ENCODE measurements at regions not wholly inside any gene's neighbourhood (a gene's known extent, or its start where the extent isn't known, plus 50 kb on each side); places are given as distances from the start of the nearest gene placed in this dataset.

- TF ChIP-seq, protein P1, sequence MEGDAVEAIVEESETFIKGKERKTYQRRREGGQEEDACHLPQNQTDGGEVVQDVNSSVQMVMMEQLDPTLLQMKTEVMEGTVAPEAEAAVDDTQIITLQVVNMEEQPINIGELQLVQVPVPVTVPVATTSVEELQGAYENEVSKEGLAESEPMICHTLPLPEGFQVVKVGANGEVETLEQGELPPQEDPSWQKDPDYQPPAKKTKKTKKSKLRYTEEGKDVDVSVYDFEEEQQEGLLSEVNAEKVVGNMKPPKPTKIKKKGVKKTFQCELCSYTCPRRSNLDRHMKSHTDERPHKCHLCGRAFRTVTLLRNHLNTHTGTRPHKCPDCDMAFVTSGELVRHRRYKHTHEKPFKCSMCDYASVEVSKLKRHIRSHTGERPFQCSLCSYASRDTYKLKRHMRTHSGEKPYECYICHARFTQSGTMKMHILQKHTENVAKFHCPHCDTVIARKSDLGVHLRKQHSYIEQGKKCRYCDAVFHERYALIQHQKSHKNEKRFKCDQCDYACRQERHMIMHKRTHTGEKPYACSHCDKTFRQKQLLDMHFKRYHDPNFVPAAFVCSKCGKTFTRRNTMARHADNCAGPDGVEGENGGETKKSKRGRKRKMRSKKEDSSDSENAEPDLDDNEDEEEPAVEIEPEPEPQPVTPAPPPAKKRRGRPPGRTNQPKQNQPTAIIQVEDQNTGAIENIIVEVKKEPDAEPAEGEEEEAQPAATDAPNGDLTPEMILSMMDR (IDR thresholded peaks at IDR 0.05; ENCODE audit: low read length) = no peak
- TF ChIP-seq EZH2 (IDR thresholded peaks at IDR 0.05; ENCODE audit: borderline replicate concordance, low read length) = no peak
- no peaks in the 10 kb centered on the region for H3K9me2 ChIP-seq (ENCODE audit: low read depth, low read length)
- H3K79me2 ChIP-seq (ENCODE audit: insufficient read depth, low read length) = no peaks in the 10 kb centered on the region
- H3K27me3 ChIP-seq (ENCODE audit: insufficient read depth, low read length) = no peaks in the 10 kb centered on the region
- H3K36me3 ChIP-seq (ENCODE audit: insufficient read depth, low read length) = no peaks in the 10 kb centered on the region
- no peak overlapping the region for H3K9ac ChIP-seq (ENCODE audit: low read length)
- no peak overlapping the region for H3K4me3 ChIP-seq (ENCODE audit: low read depth, low read length, poor library complexity, severe bottlenecking)
- no peak overlapping the region for H2AFZ ChIP-seq (ENCODE audit: low read length)
- no peaks in the 10 kb centered on the region for H3F3A ChIP-seq (ENCODE audit: insufficient read depth, low read length)
- no peak overlapping the region for H3K4me2 ChIP-seq (ENCODE audit: low read length)
- no peak overlapping the region for H3K27ac ChIP-seq (ENCODE audit: low read depth, low read length, poor library complexity, severe bottlenecking)
- H4K20me1 ChIP-seq (ENCODE audit: insufficient read depth, low read length) = no peaks in the 10 kb centered on the region
- H3K9me3 ChIP-seq (ENCODE audit: low read length) = no peaks in the 10 kb centered on the region
- H3K4me1 ChIP-seq (ENCODE audit: insufficient read depth, low read length, severe bottlenecking) = no peaks in the 10 kb centered on the region
These were observed 451.5 kb upstream of the MDFIC2 start for GRCh38 chr3:70763894-70764293.

- H2AFZ ChIP-seq (ENCODE audit: low read length) = no peak overlapping the region
- H3K79me2 ChIP-seq (ENCODE audit: insufficient read depth, low read length) = no peaks in the 10 kb centered on the region
- H3K9ac ChIP-seq (ENCODE audit: low read length) = no peak overlapping the region
- H3K9me3 ChIP-seq (ENCODE audit: low read length) = no peaks in the 10 kb centered on the region
- H3K27me3 ChIP-seq (ENCODE audit: insufficient read depth, low read length) = no peaks in the 10 kb centered on the region
- no peaks in the 10 kb centered on the region for H3K4me1 ChIP-seq (ENCODE audit: insufficient read depth, low read length, severe bottlenecking)
- H3K36me3 ChIP-seq (ENCODE audit: insufficient read depth, low read length) = no peaks in the 10 kb centered on the region
- H3K4me2 ChIP-seq (ENCODE audit: low read length) = no peak overlapping the region
- H3F3A ChIP-seq (ENCODE audit: insufficient read depth, low read length) = no peaks in the 10 kb centered on the region
- no peak for TF ChIP-seq EZH2 (IDR thresholded peaks at IDR 0.05; ENCODE audit: borderline replicate concordance, low read length)
- TF ChIP-seq, protein P1 (IDR thresholded peaks at IDR 0.05; ENCODE audit: low read length) = no peak
- H3K4me3 ChIP-seq (ENCODE audit: low read depth, low read length, poor library complexity, severe bottlenecking) = no peak overlapping the region
- H3K9me2 ChIP-seq (ENCODE audit: low read depth, low read length) = no peaks in the 10 kb centered on the region
- H4K20me1 ChIP-seq (ENCODE audit: insufficient read depth, low read length) = no peaks in the 10 kb centered on the region
- no peak overlapping the region for H3K27ac ChIP-seq (ENCODE audit: low read depth, low read length, poor library complexity, severe bottlenecking)
These were observed 445.2 kb upstream of the MDFIC2 start for GRCh38 chr3:70757658-70758057.

- Histone ChIP-seq H3K9me2 (ENCODE audit: low read depth, low read length) (no peaks in the 10 kb centered on the region), H2AFZ (ENCODE audit: low read length) (no peak overlapping the region), H3K36me3 (ENCODE audit: insufficient read depth, low read length) (no peaks in the 10 kb centered on the region), H3K4me2 (ENCODE audit: low read length) (no peak overlapping the region), H3F3A (ENCODE audit: insufficient read depth, low read length) (no peaks in the 10 kb centered on the region), H3K4me3 (ENCODE audit: low read depth, low read length, poor library complexity, severe bottlenecking) (no peak overlapping the region), H3K9ac (ENCODE audit: low read length) (no peak overlapping the region), H3K27me3 (ENCODE audit: insufficient read depth, low read length) (no peaks in the 10 kb centered on the region), H4K20me1 (ENCODE audit: insufficient read depth, low read length) (no peaks in the 10 kb centered on the region), H3K79me2 (ENCODE audit: insufficient read depth, low read length) (no peaks in the 10 kb centered on the region), H3K27ac (ENCODE audit: low read depth, low read length, poor library complexity, severe bottlenecking) (no peak overlapping the region), H3K9me3 (ENCODE audit: low read length) (no peaks in the 10 kb centered on the region), H3K4me1 (ENCODE audit: insufficient read depth, low read length, severe bottlenecking) (no peaks in the 10 kb centered on the region)
- TF ChIP-seq EZH2 (IDR thresholded peaks at IDR 0.05; ENCODE audit: borderline replicate concordance, low read length) = no peak
- TF ChIP-seq, protein P1 (IDR thresholded peaks at IDR 0.05; ENCODE audit: low read length) = no peak
These were observed 443.1 kb upstream of the MDFIC2 start for GRCh38 chr3:70755526-70755925.

Measured in OCI-LY1 (cell line).